Daoy (cell line): ENCODE measurements at regions not wholly inside any gene's neighbourhood (a gene's known extent, or its start where the extent isn't known, plus 50 kb on each side); places are given as distances from the start of the nearest gene placed in this dataset.
"Not testable (repeated sequence)": the region's sequence is repeated elsewhere in the genome, so short reads cannot be mapped to it uniquely, and the experiment has no call there.

ENCODE experiments used
- DNase-seq: peaks from one replicate; pipeline ENCODE4 v3.0.0-alpha.2; 2015; ENCODE audit warnings: low read depth

DNA sequence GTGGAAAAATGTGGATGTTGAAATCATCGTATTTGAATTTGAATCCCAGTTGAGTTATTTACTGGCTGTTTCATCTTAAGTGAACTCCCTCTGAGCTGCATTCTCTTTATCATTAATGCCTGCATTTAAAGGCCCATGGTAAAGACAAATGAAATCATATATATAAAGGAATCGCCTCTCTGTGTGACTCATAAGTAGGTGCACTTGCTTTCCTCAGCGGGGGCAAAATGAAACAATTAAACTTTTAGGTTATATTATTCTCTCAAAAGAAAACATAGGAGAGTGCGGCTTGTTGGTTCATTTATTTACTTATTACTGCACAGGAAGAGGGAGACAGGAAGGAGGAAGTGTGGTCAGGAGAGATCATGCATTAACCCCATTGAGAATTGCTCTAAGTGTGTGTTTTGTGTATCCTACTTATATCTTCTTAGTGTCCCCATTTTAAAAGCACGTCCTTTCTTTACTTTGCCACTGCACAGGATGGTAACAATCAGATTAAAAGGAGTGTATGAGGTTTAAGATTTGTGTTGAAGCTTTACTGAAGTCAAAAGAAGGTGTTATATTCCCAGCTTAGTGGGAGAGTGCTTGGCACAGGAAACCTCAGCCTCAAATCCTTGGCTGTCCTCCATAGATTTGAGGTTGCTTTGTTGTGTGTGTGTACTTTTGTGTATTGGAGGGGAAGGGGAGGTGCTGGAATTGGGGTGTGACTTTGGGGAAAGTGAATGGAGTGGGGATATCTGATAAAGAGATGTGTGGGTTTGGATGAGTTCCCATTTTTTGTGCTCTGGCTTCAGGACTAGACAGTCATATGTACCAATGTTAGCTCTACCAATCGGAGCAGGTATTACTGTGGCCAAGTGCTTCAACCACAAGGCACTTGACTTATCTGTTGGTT lies 595.8 kb upstream of the NR2F2 start:
- DNase-seq = peak; percentile 80

DNA sequence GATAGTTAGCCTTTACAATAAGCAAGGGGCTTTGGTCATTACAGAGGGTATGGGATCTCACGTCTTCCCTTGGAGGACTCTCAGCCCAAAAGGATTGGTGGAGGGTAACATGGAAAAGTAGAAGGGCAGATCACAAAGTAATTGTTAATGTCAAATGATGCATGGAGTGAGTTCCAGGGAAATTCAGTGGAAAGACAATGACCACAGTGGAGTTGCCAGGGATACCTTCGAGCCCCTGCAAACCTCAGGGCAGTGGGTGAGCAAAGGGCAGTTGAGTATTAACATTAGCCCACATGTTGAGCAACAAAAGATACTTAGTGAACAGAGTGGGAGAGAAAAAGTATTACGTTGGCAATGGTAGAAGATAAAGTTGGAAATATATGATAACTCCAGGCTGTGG lies 593.4 kb upstream of the NR2F2 start:
- no peak for DNase-seq

DNA sequence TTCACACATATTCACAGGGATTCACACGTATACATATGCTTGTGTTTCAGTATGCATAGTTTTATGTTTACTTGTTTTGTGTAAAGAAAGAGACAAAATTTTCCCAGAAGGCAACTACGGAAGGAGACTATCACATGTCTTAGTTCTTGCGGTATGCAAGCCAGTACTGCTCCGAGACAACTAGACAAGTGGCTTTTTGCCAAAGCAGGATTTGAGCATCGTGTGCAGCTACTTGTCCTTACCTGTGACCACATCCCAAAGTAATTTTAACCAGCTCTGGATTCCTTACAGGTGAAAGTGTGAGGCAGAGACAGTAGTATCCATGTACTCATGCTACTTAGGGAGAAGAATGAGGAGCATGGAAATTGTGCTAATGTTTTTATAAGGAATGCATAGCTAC lies 591.4 kb upstream of the NR2F2 start:
- DNase-seq = no peak

DNA sequence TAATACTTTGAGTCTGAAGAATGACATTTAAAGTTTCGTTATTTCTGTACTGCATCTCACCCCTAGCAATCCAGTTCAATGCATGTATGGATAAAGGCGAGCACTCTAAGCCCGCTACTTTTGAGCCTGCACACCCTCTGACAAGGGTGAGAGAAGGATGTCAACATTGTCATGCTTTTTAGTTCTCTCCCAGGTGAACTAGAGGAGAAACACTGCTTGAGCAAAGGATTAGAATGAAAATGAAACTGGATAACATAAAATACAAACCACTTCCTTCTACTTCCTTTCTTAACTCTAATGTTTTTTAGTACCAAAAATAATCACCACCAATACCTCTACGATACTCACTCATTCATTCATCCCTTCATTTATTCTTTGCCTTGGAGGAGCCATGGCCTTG lies 588.7 kb upstream of the NR2F2 start:
- DNase-seq = no peak

DNA sequence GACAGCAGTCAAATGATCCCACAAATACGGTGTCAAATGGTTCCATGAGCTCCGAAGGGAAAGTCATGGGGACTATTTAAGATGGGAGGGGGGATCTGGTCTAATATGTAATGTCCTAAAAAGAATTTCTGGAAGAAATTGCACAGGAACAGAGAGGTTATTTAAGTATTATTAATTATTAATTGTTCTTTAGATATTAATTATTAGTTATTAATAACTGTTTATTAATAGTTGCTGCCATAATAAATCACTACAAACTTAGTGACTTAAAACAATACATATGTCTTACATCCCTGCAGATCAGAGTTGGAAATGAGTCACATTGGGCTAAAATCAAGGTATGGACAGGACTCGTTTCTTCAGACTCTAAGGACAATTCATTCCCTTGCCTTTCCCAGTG lies 588.2 kb upstream of the NR2F2 start:
- no peak for DNase-seq

DNA sequence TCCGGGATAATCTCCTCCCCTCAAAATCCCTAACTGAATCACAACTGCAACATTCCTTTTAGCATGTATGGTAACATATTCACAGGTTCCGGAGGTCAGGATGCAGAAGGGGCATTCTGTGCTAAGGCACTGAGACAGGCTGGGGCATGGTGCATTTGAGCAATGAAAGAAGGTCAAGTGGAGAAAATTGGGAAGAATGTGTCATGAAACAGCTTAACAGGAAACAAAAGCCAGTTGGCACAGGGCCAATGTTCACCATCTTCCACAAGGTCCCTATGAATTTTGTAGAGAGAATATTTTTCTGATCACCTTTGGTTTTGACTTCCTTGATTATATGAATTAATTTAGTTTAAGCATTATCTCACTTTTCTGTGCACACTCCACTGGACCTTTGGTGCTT lies 587.7 kb upstream of the NR2F2 start:
- peak; percentile 16 for DNase-seq

DNA sequence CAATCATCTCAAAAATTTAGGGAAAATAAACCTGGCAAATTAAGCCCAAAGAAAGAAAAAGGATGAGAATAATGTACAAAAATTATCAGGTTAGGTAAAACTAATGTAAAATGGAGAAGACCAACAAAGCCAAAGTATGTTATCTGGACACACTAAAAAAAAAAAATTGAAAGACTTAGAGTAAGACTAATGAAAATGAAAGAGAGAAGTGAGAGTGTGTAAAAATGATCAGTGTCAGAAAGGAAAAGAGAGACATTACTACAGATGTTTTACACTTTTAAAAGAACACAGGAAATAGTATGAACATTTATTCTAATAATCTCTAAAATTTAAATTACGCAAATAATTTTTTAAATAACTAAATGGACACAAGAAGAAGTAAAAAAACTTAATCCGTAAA lies 573.3 kb upstream of the NR2F2 start:
- DNase-seq = no peak

DNA sequence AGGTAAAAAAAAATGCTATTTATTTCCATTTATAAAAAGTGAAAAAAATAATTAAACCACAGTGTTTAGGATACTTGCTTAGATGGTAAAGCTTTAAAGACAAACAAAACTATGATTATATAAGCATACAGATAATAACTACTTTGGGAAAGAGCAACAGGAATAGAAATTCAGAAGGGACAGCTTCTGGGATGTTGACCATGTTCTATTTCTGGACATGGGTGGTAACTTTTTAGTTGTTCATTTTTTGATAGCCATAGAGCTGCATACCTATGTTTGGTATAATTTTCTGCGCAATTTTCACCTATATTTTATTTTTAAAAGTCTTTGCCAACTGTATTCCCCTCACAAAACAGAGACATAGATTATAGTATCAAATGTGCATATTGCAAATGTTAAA lies 572.0 kb upstream of the NR2F2 start:
- DNase-seq = no peak

DNA sequence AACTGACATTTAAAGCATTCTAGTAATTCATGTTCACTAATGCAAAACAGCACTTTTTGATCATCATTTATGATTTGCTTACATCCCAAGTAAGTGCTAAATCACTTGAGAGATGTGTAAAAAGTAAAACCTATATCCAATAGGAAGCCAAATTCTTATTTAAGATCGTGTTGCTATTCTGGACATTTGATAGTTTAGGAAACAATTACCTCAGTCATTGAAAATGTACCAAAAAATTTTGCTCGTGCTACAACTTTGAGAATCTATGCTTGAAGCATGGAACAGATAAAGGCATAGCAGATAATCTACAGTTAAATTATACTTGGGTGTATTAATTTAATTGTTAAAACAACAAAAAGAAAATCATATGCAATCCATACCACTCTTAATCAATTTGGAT lies 571.6 kb upstream of the NR2F2 start:
- no peak for DNase-seq

DNA sequence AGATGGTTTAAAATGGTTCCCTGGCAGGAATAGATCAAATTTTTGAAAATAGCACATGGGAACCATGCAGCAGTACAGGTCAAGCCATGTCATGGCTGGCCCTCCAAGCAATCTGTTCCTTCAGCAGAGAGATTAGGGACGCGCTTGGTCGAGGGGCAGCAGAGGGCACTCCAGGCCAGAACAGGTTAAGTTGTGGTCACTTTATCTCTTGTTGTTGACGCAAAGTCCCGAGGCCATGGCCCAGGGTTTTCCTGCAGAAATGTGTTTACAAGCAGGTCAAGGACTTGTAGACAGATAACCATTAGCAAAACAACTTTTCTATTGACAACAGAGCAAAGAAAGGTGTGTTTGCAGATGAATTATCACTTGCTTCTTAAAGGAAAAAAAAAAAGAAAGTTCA lies 570.0 kb upstream of the NR2F2 start:
- DNase-seq = peak; percentile 6

DNA sequence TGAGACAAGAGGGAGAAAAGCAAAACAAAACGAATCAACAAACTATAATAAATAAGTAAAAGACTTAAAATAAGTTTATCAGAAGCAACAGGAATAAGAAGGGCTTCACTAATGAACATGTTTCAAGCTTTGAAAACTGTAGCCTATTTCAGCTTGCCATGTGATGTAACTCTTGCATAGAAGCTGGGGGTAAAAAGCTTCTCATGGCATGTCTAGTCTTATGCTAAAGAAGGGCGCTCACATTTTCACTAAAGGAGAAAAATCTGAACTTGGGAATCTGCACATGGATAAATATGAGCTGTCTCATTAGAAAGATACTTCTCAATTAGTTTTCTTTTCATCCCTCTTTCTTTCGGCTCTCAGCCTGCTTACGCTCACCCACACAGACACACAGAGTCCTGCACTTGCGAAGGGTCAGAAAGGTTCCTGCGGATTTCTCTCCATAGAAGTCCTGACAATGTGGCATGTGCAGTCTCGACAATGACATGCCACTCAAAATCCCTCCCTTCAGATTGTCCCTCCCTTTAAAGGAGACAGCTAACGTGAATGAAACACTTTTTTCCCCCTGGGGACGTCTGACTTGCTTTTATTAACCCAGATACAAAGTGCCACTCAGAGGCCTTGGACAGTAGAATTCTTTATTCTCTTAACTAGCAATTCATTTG lies 568.9 kb upstream of the NR2F2 start:
- no peak for DNase-seq

DNA sequence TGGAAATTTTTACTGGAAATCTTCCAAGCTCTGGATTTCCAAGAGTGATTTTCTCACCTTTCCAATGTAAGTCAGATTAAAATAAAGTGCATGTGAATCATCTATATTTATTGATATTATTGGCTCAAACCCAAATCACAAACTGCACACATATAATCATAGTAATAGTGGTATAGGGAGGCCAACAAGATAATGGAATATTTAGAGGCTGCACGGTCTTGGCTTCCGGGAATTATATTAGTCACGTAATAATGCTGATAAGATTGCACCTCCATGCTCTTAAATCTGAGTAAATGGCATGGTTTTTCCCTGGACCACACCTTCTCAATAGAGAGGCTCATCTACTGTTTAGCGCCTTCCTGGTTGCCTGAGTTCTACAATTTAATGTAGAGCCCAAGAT lies 567.1 kb upstream of the NR2F2 start:
- DNase-seq = no peak

DNA sequence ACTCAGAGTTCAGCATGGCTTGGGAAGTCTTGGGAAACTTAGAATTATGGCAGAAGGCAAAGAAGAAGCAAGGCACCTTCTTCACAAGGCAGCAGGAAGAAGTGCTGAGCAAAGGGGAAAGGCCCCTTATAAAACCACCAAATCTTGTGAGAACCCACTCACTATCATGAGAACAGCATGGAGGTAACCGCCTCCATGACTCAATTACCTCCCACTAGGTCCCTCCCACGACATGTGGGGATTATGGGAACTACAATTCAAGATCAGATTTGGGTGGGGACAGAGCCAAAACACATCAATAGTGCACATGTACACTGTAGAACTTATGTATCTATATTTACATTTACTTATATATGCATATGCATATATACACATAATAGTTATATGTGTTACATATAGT lies 565.3 kb upstream of the NR2F2 start:
- no peak for DNase-seq

DNA sequence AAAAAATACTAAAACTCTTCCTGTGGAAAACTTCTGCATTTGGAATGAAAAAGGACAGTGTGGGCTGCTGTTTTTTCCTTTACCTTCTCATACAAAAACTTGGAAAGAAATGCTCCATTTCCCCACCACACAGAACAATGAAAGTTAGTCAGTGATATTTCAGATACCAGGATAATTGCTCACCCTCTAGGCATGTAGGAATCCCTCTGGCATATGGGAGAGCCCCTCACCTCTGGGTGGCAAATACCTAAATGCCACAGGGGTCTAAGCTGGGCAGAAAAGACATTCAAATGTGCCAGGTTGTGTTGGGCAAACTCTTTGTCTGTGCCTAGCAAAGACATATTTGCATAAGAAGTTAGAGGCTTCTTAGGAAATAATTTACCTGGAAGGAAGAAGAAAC lies 560.3 kb upstream of the NR2F2 start:
- DNase-seq = peak; percentile 44

DNA sequence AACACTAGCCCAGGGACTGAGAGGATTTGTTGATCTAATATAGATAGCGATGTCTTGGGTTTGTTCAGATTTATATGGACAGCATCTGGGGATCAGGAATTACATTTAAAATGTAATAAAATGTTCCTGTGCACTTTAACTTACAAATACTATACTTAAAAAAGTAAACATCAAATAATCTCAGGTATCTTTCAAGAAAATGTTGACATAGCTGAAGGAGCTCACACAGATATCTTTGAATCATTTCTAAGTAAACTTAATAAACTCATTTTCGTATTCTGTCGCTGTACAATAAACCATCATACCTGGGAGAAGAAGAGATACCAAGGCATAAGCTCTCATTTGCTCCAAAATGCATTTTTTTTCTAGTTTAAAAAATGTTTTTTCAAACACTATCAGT lies 557.5 kb upstream of the NR2F2 start:
- DNase-seq = no peak

DNA sequence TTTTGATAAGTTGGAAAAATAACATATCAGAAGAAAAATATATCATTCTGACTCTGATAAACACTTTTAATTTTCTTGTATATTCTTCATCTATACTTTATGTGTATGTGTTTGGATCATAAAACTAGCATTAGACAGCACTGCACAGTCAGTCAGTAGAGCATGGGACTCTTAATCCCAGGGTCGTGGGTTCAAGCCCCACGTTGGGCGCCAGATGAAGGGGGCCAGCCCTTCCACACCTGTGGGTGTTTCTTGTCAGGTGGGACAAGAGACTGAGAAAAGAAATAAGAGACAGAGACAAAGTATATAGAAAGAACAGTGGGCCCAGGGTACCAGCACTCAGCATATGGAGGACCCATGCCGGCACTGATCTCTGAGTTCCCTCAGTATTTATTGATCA lies 546.0 kb upstream of the NR2F2 start:
- DNase-seq = no peak

DNA sequence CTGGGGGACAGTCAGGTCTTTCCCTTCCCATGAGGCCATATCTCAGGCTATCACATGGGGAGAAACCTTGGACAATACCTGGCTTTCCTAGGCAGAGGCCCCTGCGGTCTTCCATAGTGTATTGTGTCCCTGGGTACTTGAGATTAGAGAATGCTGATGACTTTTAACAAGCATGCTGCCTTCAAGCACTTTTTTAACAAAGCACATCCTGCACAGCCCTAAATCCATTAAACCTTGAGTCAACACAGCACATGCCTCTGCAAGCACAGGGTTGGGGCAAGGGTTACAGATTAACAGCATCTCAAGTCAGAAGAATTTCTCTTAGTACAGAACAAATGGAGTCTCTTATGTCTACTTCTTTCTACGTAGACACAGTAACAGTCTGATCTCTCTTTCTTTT lies 545.2 kb upstream of the NR2F2 start:
- DNase-seq = not testable (repeated sequence)

DNA sequence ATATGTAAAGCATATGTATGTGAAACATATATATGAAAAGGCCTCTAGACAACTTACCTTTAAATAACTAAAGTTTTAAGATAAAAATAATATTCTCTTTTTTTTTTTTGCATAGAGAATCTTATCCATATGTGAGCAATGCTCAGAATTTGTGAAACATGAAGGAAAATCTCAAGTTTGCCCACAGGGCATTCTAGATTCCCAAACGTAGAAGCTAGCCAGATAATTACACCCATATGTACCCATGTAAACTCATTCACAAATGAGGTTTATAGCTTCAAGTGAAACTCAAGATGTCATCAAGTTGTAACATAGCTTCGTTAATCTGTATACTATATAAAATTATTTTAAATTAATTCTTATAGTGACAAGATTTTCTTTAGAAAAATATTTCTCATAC lies 537.3 kb upstream of the NR2F2 start:
- DNase-seq = no peak

DNA sequence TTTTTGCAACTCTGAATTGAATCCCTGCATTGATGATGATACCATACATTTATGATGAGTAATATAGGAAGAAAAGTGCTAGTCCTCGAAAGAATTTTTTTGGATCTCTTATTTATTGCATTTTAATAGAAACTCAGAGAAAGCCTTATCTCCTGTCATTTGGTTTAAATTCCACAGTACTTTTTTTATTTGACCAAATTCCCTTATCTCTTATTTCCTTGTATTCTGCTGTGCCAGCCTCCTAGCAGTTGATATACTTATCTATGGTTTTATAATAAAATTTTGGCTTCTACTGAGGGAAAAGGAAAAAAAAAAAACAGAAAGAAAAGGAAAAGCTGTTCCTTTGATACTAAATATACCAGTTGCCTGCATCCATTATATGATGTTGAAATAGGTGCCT lies 535.1 kb upstream of the NR2F2 start:
- DNase-seq = no peak

DNA sequence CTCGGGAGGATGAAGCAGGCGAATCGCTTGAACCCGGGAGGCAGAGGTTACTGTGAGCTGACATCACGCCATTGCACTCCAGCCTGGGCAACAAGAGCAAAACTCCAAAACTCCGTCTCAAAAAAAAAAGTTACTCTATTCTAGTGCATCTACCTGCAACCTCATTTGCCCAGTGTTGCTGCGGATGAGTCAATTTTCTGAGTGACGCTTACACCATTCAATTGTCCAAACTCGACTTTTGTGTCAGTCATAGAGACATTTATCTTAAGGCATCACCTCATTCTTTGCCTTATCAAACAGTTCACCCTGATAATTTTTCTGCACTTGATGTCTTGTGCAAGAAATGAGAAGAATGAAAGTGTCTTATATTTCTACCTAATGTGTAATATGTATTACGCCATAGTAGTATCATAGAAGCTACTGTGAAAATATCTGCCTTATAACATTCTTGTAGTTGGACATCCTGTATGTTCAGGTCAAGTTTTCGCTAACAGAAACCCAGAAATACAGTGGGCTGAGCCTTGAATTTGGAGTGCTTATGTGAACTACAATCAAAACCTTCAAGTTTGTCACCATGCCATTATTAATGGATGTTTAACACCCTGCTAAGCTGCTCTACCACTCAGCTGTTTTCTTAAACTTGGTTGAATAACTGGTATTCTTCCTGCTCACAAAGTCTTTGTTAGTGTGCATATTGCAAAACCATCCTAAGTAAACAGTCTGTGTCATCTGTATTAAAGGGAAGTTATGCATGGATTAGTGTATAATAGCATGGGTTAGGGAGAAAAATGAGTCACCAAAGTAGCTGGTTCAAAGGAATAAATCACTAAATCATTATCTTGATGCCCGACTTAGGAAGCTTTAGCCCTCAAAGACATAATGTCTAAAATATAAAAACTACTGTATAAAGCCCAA lies 531.0 kb upstream of the NR2F2 start:
- peak; percentile 44 for DNase-seq

DNA sequence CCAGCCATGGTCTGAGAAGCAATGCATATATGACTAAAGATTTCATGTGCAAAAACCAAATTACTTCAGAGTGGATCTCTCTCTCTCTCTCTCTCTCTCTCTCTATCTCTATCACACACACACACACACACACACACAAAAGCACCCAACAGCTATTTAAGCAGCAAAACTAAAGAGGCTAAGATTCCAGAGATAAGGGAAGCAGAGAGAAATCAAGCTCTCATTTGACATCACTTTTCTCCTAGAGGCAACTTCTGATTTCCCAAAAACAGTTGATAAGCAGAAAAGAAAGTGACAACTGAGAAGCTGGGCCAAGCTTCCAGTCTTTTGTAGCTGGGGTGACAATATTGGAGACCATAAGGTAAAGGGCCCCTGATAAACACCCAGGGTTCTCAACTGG lies 526.0 kb upstream of the NR2F2 start:
- no peak for DNase-seq

DNA sequence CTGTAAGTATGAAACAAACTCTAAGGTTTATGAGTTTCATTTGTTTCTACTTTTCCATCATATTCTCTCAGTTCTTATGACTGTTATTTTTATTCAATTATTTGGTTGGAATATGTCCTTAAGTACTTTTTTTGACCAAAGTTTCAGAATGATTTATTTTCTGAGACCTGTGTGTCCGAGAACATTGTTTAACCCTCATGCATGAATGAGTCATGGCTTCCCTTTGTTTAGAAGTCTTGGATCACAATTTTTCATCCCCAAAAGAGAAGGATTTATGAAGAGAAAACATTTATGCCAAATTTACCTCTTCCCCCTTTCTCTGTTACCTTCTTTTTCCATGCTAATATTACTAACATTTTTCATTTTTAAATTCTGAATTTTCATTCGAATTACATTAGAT lies 518.0 kb upstream of the NR2F2 start:
- no peak for DNase-seq

DNA sequence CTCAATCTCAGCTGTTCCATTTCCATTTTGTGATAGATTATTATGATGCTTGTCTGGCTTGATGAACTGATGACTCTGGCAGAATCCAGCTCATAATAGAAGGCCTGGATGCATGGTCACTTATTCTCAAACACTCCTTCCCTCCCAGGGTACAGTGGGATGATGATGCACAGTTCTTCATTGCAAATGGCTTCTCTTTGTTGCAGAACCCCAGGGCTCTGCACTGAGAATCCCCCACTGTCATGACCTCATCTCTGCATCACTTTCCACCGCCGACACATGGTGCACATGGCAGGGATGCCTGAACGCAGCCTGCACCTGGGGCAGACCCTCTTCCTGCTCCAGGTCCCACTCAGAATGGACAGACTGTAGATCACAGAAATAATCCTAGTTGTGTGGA lies 515.6 kb upstream of the NR2F2 start:
- DNase-seq = no peak
